ENCODE measurements at regions not wholly inside any gene's neighbourhood (a gene's known extent, or its start where the extent isn't known, plus 50 kb on each side); places are given as distances from the start of the nearest gene placed in this dataset.

GRCh38 chr12:90260136-90260535 lies 551.5 kb upstream of the ATP2B1 start:
- Histone ChIP-seq H3K9ac (ENCODE audit: low read depth in 1 of 2, low read length in 2 of 2) (no peak overlapping the region), H3K27me3 (ENCODE audit: control insufficient read depth in 4 of 4, insufficient read depth in 4 of 4, low read length in 3 of 4) (no peaks in the 10 kb centered on the region), H3K27ac (ENCODE audit: low read depth in 1 of 2, low read length in 2 of 2) (no peak overlapping the region), H3K4me1 (ENCODE audit: control insufficient read depth in 4 of 4, insufficient read depth in 4 of 4, low read length in 3 of 4) (peaks cover 0 to 13% (median 5%) of the 10 kb centered on the region in 4 donors), H3K4me3 (ENCODE audit: low read depth in 1 of 3, low read length in 3 of 3) (no peak overlapping the region), H3K36me3 (ENCODE audit: control insufficient read depth in 4 of 4, insufficient read depth in 3 of 4, low read depth in 1 of 4, low read length in 3 of 4) (no peaks in the 10 kb centered on the region), H3K9me3 (ENCODE audit: control insufficient read depth in 4 of 4, low read length in 3 of 4) (no peaks in the 10 kb centered on the region)
- no peak for TF ChIP-seq REST (IDR thresholded peaks at IDR 0.05)
- TF ChIP-seq ZBTB33 (IDR thresholded peaks at IDR 0.05) = no peak
- TF ChIP-seq TAF1 (conservative IDR thresholded peaks at IDR 0.05) = no peak
- TF ChIP-seq HNF4G (IDR thresholded peaks at IDR 0.05) = no peak
- TF ChIP-seq ATF3 (IDR thresholded peaks at IDR 0.05) = no peak
- TF ChIP-seq GABPA (IDR thresholded peaks at IDR 0.05 in 1 of 2, conservative IDR thresholded peaks at IDR 0.05 in 1 of 2) = no peak
- TF ChIP-seq JUND (IDR thresholded peaks at IDR 0.05) = no peak
- TF ChIP-seq EGR1 (IDR thresholded peaks at IDR 0.05; ENCODE audit: low read depth in 2 of 2) = no peak
- TF ChIP-seq HNF4A (conservative IDR thresholded peaks at IDR 0.05) = no peak
- no peak for TF ChIP-seq YY1 (IDR thresholded peaks at IDR 0.05)
- TF ChIP-seq CTCF (IDR thresholded peaks at IDR 0.05; ENCODE audit: low read depth, low read length, missing input control) = no peak
- TF ChIP-seq SP1 (IDR thresholded peaks at IDR 0.05) = no peak
- TF ChIP-seq FOXA2 (IDR thresholded peaks at IDR 0.05) = no peak
- TF ChIP-seq MAX (IDR thresholded peaks at IDR 0.05) = no peak
- TF ChIP-seq NR2F2 (IDR thresholded peaks at IDR 0.05) = no peak
- no peak for TF ChIP-seq FOXA1 (IDR thresholded peaks at IDR 0.05)
- no peak for TF ChIP-seq RAD21 (IDR thresholded peaks at IDR 0.05)
- no peak for TF ChIP-seq RXRA (IDR thresholded peaks at IDR 0.05)
- DNase-seq (ENCODE audit: low spot score) = no peak
- WGBS = 87% methylated on average over 1 of the region's 1 CpG
